ENCODE measurements at regions not wholly inside any gene's neighbourhood (a gene's known extent, or its start where the extent isn't known, plus 50 kb on each side); places are given as distances from the start of the nearest gene placed in this dataset.

GRCh38 chr20:4076671-4077070 lies 61.3 kb upstream of the RNF24 start:
- peak; percentile 53 for DNase-seq (ENCODE audit: low spot score)
- ChIA-PET POLR2A (ENCODE audit: low non-redundant PET) (no interaction called here), CTCF (interaction anchor here (0.7 to 1.2 kb wide), 2 partner anchors 8 kb away, joined by 4 to 5 read pairs; no protein-coding TSS in a partner anchor)
- TF ChIP-seq CTCF (conservative IDR thresholded peaks at IDR 0.05; ENCODE audit: low read depth): no peak
- H3K27ac ChIP-seq: peak overlapping the region; percentile 62

- no peak overlapping the region for H3K27ac ChIP-seq
- ChIA-PET POLR2A (ENCODE audit: low non-redundant PET) (no interaction called here), CTCF (interaction anchor here (1.2 kb wide), 1 partner anchor 9 kb away, joined by 5 read pairs; no protein-coding TSS in a partner anchor)
- DNase-seq (ENCODE audit: low spot score): no peak
- TF ChIP-seq CTCF (conservative IDR thresholded peaks at IDR 0.05; ENCODE audit: low read depth): no peak
Observed at GRCh38 chr20:4076033-4076432, 60.7 kb upstream of the RNF24 start.

- no peak for DNase-seq (ENCODE audit: low spot score)
- POLR2A ChIA-PET (ENCODE audit: low non-redundant PET): interaction anchor here (0.6 kb wide), 1 partner anchor 10 kb away, joined by 3 read pairs; no protein-coding TSS in a partner anchor
- TF ChIP-seq CTCF (conservative IDR thresholded peaks at IDR 0.05; ENCODE audit: low read depth): no peak
- CTCF ChIA-PET: interaction anchor here (1.3 kb wide), 1 partner anchor 10 kb away, joined by 8 read pairs; no protein-coding TSS in a partner anchor
- no peak overlapping the region for H3K27ac ChIP-seq
Observed at GRCh38 chr20:4074877-4075455, 59.6 kb upstream of the RNF24 start.

- TF ChIP-seq CTCF (conservative IDR thresholded peaks at IDR 0.05; ENCODE audit: low read depth): no peak
- POLR2A ChIA-PET (ENCODE audit: low non-redundant PET): interaction anchor here (0.6 kb wide), 1 partner anchor 11 kb away, joined by 3 read pairs; no protein-coding TSS in a partner anchor
- CTCF ChIA-PET: interaction anchor here (1.3 to 1.6 kb wide), 2 partner anchors 11 to 33 kb away, joined by 5 to 8 read pairs; no protein-coding TSS in a partner anchor
- no peak overlapping the region for H3K27ac ChIP-seq
- no peak for DNase-seq (ENCODE audit: low spot score)
Observed at GRCh38 chr20:4073852-4074741, 58.7 kb upstream of the RNF24 start.

GRCh38 chr20:4071178-4071693 lies 55.9 kb upstream of the RNF24 start:
- peak overlapping the region; percentile 80 for H3K27ac ChIP-seq
- DNase-seq (ENCODE audit: low spot score): no peak
- no peak for TF ChIP-seq CTCF (conservative IDR thresholded peaks at IDR 0.05; ENCODE audit: low read depth)
- CTCF ChIA-PET: interaction anchor here (0.5 to 3.3 kb wide), 4 partner anchors 14 to 285 kb away, joined by 3 to 17 read pairs (median 8); partner anchors contain the start of gene CENPB
- POLR2A ChIA-PET (ENCODE audit: low non-redundant PET): no interaction called here
